Mesothelial cell of epicardium (in vitro differentiated cells): ENCODE measurements at regions not wholly inside any gene's neighbourhood (a gene's known extent, or its start where the extent isn't known, plus 50 kb on each side); places are given as distances from the start of the nearest gene placed in this dataset.

Source experiments
- DNase-seq, 2 experiments: peaks; one replicate each; pipeline ENCODE4 v3.0.0; 2021; ENCODE audit warnings: low spot score in 2 of 2; ENCODE audit not compliant: unreplicated experiment in 2 of 2
- H3K27ac Mint-ChIP-seq: 2 replicates; pipeline ENCODE4 v1.8.0; 2021; ENCODE audit warnings: mixed read lengths
- H3K27me3 Mint-ChIP-seq: 2 replicates; pipeline ENCODE4 v1.8.0; 2021; ENCODE audit warnings: low read depth, mixed read lengths
- H3K36me3 Mint-ChIP-seq: 2 replicates; pipeline ENCODE4 v1.8.0; 2021; ENCODE audit warnings: mixed read lengths
- H3K4me1 Mint-ChIP-seq: 2 replicates; pipeline ENCODE4 v1.8.0; 2021; ENCODE audit warnings: mixed read lengths
- H3K4me3 Mint-ChIP-seq: 2 replicates; pipeline ENCODE4 v1.8.0; 2021; ENCODE audit warnings: mild to moderate bottlenecking, moderate library complexity, mixed read lengths
- H3K9me3 Mint-ChIP-seq: 2 replicates; pipeline ENCODE4 v1.8.0; 2021; ENCODE audit warnings: mixed read lengths
- TF ChIP-seq, protein P1 (sequence below): fragments of 200-600 bp; sonication (generic); IDR thresholded peaks from one replicate; pipeline ENCODE4 v1.5.0; 2021; ENCODE audit warnings: antibody characterized with exemption; ENCODE audit not compliant: unreplicated experiment

DNA sequence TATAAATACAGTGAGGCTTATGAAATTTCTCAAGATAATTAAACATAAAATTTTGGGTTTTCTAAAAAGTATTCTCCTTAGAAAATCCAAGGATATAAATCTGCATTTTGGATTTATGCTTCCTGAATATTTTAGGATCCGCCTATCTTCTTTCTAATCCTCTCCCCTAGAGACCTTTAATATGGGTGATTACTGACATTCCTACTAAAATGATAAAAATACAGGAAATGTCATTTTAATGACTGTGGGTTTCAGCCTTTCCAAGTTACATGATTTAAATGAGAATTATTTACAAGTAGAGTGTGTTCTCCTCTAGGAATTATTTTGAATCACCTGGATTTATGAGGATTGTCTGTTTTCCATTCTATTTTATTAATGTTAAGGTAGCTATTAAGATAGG lies 150.4 kb downstream of the C7orf25 start:
- Mint-ChIP-seq H3K27me3 (peaks cover 20% of the 10 kb centered on the region), H3K4me3 (no peak overlapping the region), H3K4me1 (peaks cover 31% of the 10 kb centered on the region), H3K9me3 (peaks cover 15% of the 10 kb centered on the region), H3K36me3 (no peaks in the 10 kb centered on the region), H3K27ac (peak overlapping the region; percentile 33)
- TF ChIP-seq, protein P1, sequence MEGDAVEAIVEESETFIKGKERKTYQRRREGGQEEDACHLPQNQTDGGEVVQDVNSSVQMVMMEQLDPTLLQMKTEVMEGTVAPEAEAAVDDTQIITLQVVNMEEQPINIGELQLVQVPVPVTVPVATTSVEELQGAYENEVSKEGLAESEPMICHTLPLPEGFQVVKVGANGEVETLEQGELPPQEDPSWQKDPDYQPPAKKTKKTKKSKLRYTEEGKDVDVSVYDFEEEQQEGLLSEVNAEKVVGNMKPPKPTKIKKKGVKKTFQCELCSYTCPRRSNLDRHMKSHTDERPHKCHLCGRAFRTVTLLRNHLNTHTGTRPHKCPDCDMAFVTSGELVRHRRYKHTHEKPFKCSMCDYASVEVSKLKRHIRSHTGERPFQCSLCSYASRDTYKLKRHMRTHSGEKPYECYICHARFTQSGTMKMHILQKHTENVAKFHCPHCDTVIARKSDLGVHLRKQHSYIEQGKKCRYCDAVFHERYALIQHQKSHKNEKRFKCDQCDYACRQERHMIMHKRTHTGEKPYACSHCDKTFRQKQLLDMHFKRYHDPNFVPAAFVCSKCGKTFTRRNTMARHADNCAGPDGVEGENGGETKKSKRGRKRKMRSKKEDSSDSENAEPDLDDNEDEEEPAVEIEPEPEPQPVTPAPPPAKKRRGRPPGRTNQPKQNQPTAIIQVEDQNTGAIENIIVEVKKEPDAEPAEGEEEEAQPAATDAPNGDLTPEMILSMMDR: no peak
- DNase-seq: no peak

GRCh38 chr7:42758124-42758523 lies 153.7 kb downstream of the C7orf25 start:
- TF ChIP-seq, protein P1: no peak
- H3K27ac Mint-ChIP-seq: no peak overlapping the region
- H3K4me3 Mint-ChIP-seq: no peak overlapping the region
- peaks cover 18% of the 10 kb centered on the region for H3K4me1 Mint-ChIP-seq
- no peak for DNase-seq
- H3K27me3 Mint-ChIP-seq: peaks cover 8% of the 10 kb centered on the region
- H3K36me3 Mint-ChIP-seq: no peaks in the 10 kb centered on the region
- peaks cover 15% of the 10 kb centered on the region for H3K9me3 Mint-ChIP-seq

- DNase-seq: no peak
- Mint-ChIP-seq H3K9me3 (peaks cover 9% of the 10 kb centered on the region), H3K4me3 (no peak overlapping the region), H3K4me1 (peaks cover 20% of the 10 kb centered on the region), H3K27me3 (no peaks in the 10 kb centered on the region), H3K36me3 (no peaks in the 10 kb centered on the region), H3K27ac (no peak overlapping the region)
- TF ChIP-seq, protein P1: no peak
Observed at GRCh38 chr7:42756841-42757240, 155.0 kb downstream of the C7orf25 start.

DNA sequence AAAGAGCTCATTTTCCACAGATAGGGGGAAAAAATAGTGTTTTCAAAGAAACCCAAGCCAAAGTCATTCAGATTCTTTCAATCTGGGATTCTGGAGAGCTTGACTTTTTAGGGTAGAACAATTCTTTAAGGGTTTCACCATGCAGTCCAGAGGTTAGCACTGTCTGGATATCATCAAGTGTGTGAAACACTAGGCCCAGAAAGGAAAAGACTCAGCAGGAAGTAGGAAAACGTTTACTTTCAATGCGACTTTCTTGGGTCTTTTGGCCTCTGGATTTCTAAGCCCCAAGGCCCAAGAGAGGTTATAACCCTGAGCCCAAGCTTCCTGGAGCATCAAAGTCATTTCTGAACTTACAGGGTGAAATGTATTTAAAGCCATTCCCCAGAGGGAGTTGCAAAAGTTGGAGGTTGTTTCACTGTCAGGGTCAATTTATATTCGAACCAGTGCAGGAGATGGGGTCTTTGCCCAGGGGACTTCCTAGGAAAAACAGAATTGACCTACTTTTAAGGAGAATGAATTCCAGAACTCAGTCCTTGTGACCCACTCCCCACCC lies 158.0 kb downstream of the C7orf25 start:
- no peaks in the 10 kb centered on the region for H3K27me3 Mint-ChIP-seq
- no peak overlapping the region for H3K4me3 Mint-ChIP-seq
- H3K9me3 Mint-ChIP-seq: peaks cover 14% of the 10 kb centered on the region
- H3K4me1 Mint-ChIP-seq: peaks cover 11% of the 10 kb centered on the region
- no peak for DNase-seq
- TF ChIP-seq, protein P1: no peak
- peaks cover 2% of the 10 kb centered on the region for H3K36me3 Mint-ChIP-seq
- peak overlapping the region; percentile 41 for H3K27ac Mint-ChIP-seq

DNA sequence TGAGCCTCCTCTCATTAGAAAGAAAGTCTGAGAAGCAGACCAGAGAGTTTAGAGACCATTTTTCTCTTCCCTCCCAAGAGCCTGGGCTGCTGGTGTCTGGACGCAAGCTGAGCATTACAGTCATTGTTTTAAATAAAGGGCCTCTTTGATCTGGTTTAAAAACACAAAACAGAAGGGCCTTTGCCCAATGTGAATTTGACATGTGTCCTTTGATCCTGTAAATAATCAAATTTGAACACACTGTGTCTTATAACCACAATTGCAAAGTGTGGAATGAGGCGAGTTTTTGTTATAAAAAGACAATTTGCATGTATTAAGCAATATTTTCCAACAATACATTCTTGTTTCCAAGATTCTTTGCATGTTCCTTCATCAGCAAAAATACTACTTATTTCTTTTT lies 158.5 kb downstream of the C7orf25 start:
- H3K27me3 Mint-ChIP-seq: no peaks in the 10 kb centered on the region
- H3K4me3 Mint-ChIP-seq: no peak overlapping the region
- DNase-seq: no peak
- TF ChIP-seq, protein P1: no peak
- peaks cover 11% of the 10 kb centered on the region for H3K4me1 Mint-ChIP-seq
- H3K9me3 Mint-ChIP-seq: peaks cover 8% of the 10 kb centered on the region
- H3K27ac Mint-ChIP-seq: peak overlapping the region; percentile 58
- H3K36me3 Mint-ChIP-seq: peaks cover 2% of the 10 kb centered on the region

- H3K4me1 Mint-ChIP-seq: peaks cover 14% of the 10 kb centered on the region
- peaks cover 2% of the 10 kb centered on the region for H3K36me3 Mint-ChIP-seq
- H3K9me3 Mint-ChIP-seq: peaks cover 6% of the 10 kb centered on the region
- H3K4me3 Mint-ChIP-seq: no peak overlapping the region
- no peak overlapping the region for H3K27ac Mint-ChIP-seq
- TF ChIP-seq, protein P1: no peak
- DNase-seq: no peak
- no peaks in the 10 kb centered on the region for H3K27me3 Mint-ChIP-seq
Observed at GRCh38 chr7:42750172-42750571, 161.7 kb downstream of the C7orf25 start.
